RWPE1 (cell line): ENCODE measurements at regions not wholly inside any gene's neighbourhood (a gene's known extent, or its start where the extent isn't known, plus 50 kb on each side); places are given as distances from the start of the nearest gene placed in this dataset.

Experiments used
- CTCF ChIA-PET: fragments of 350-600 bp; sonication (Branson Sonifier 250); formaldehyde crosslinking; extraction: SDS; loops from one replicate; lab custom pipeline; 2021; lab: Yijun Ruan, JAX
- POLR2A ChIA-PET: fragments of 400-600 bp; formaldehyde crosslinking; extraction: SDS; loops from one replicate; lab custom pipeline; 2020; ENCODE audit warnings: antibody characterized with exemption; ENCODE audit not compliant: low non-redundant PET; lab: Yijun Ruan, JAX
- DNase-seq: peaks from one replicate; pipeline ENCODE4 v3.0.0; 2012; ENCODE audit warnings: low spot score
- H3K27ac ChIP-seq: fragments of 450-650 bp; 2 replicates; pipeline ENCODE4 v1.5.1; 2017
- CTCF ChIP-seq: fragments of 450-650 bp; conservative IDR thresholded peaks from 2 replicates; pipeline ENCODE4 v1.5.1; 2017; ENCODE audit warnings: low read depth, mild to moderate bottlenecking

DNA sequence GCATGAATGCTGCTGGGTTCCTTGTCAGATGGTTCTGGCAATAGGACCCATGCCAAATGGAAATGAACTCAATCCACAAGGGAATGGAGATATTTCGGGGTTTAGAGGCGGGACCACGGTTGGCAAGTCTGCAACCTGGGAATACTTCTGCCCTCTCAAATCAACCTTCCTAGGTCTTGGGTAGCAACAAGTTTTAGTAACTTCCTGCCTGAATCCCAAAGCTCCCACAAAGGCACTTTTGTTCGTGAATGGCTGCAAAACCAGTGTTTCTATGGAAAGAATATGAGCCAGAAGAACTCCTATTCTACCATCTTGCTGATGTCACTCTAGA is 790.1 kb upstream of the SLC8A1 start:
- ChIA-PET CTCF (interaction anchor here (0.6 kb wide), 1 partner anchor 254 kb away, joined by 3 read pairs; no protein-coding TSS in a partner anchor), POLR2A (no interaction called here)
- no peak for DNase-seq
- no peak for TF ChIP-seq CTCF
- no peak overlapping the region for H3K27ac ChIP-seq

DNA sequence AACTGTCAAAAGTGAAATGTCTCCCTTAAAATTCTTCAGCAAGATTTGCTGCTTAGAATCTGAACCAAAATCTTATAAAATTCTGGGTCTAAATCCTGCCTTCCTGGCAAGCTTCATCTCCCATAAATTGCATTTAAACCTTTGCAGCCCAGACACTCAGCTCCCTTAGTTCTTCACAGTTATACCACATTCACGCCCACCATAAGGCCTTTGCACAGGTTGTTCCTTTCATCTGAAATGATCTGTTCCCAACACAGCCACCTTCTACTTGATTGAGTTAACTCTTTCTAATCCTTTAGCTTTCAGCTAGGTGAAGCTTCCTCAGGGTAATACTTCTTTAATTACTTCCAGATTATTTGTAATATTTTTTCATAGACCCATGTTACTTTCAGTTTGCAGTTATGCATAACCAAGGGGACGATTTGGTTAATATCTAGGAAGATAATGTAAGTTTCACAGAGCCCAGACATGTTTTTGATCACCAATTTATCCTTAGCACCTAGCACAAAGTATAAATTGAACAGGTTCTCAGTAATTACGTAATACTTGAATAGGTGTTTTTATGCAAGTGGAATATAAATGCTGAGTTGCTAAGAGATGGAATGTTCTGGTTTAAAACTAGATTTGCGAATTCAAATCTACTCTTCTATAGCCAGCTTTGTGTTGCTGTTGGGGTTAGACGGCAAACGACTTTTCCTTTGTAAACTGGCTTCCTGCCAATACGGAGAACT is 779.7 kb upstream of the PKDCC start:
- TF ChIP-seq CTCF: no peak
- ChIA-PET CTCF (interaction anchor here (0.6 kb wide), 1 partner anchor 581 kb away, joined by 3 read pairs; no protein-coding TSS in a partner anchor), POLR2A (no interaction called here)
- DNase-seq: no peak
- no peak overlapping the region for H3K27ac ChIP-seq

GRCh38 chr2:41283079-41283775 is 764.6 kb upstream of the PKDCC start:
- no peak for DNase-seq
- CTCF ChIA-PET: interaction anchor here (0.7 kb wide), 1 partner anchor 129 kb away, joined by 4 read pairs; no protein-coding TSS in a partner anchor
- no peak overlapping the region for H3K27ac ChIP-seq
- TF ChIP-seq CTCF: no peak
- POLR2A ChIA-PET: no interaction called here

DNA sequence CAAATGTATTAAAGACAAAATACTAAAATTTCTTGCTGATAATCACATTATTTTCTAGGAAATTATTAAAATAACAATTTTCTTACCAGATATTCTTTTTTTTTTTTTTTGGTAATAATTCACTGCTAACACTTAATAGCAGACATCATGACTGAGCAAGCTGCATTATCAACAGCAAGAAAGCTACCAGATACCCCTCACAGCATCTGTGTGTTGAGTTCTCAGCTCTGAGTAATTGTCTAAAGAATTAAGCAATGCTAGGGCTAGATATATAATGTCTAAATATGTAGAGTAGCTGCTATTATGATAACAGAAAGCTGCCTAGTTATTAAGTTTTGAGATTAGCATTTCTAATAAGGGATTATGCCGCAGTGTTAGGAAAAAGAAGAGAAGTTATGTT is 754.3 kb upstream of the PKDCC start:
- no peak for DNase-seq
- no peak for TF ChIP-seq CTCF
- POLR2A ChIA-PET: no interaction called here
- CTCF ChIA-PET: no interaction called here
- no peak overlapping the region for H3K27ac ChIP-seq

GRCh38 chr2:41294331-41294730 is 753.5 kb upstream of the PKDCC start:
- DNase-seq: no peak
- H3K27ac ChIP-seq: no peak overlapping the region
- TF ChIP-seq CTCF: no peak
- CTCF ChIA-PET: no interaction called here
- POLR2A ChIA-PET: no interaction called here

- H3K27ac ChIP-seq: no peak overlapping the region
- ChIA-PET POLR2A (no interaction called here), CTCF (interaction anchor here (0.6 kb wide), 1 partner anchor 313 kb away, joined by 4 read pairs; no protein-coding TSS in a partner anchor)
- DNase-seq: no peak
- TF ChIP-seq CTCF: no peak
Measured at GRCh38 chr2:41313082-41313481, 734.7 kb upstream of the PKDCC start.
